ENCODE measurements at regions not wholly inside any gene's neighbourhood (a gene's known extent, or its start where the extent isn't known, plus 50 kb on each side); places are given as distances from the start of the nearest gene placed in this dataset.
"Not testable (repeated sequence)": the region's sequence is repeated elsewhere in the genome, so short reads cannot be mapped to it uniquely, and the experiment has no call there.

DNA sequence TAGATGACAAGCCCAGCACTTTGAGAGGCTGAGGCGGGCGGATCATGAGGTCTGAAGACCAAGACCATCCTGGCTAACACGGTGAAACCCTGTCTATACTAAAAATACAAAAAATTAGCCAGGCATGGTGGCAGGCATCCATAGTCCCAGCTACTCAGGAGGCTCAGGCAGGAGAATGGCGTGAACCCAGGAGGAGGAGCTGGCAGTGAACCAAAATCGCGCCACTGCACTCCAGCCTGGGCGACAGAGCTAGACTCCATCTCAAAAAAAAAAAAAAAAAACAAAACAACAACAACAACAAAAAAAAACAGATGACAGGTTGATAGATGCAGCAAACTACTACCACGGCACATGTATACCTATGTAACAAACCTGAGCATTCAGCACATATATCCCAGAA lies 89.3 kb upstream of the CYLC2 start:
- not testable (repeated sequence) for TF ChIP-seq EZH2 (IDR thresholded peaks at IDR 0.05; ENCODE audit: borderline replicate concordance, low read depth, low read length, poor library complexity, severe bottlenecking)
- TF ChIP-seq, protein P1, sequence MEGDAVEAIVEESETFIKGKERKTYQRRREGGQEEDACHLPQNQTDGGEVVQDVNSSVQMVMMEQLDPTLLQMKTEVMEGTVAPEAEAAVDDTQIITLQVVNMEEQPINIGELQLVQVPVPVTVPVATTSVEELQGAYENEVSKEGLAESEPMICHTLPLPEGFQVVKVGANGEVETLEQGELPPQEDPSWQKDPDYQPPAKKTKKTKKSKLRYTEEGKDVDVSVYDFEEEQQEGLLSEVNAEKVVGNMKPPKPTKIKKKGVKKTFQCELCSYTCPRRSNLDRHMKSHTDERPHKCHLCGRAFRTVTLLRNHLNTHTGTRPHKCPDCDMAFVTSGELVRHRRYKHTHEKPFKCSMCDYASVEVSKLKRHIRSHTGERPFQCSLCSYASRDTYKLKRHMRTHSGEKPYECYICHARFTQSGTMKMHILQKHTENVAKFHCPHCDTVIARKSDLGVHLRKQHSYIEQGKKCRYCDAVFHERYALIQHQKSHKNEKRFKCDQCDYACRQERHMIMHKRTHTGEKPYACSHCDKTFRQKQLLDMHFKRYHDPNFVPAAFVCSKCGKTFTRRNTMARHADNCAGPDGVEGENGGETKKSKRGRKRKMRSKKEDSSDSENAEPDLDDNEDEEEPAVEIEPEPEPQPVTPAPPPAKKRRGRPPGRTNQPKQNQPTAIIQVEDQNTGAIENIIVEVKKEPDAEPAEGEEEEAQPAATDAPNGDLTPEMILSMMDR (conservative IDR thresholded peaks at IDR 0.05; ENCODE audit: low read depth, low read length): not testable (repeated sequence)
